HepG2 (cell line): ENCODE measurements at regions not wholly inside any gene's neighbourhood (a gene's known extent, or its start where the extent isn't known, plus 50 kb on each side); places are given as distances from the start of the nearest gene placed in this dataset.

Experiments
- E2F5 ChIP-seq: sonication (generic); formaldehyde crosslinking; conservative IDR thresholded peaks from 2 replicates; pipeline ENCODE4 v1.4.0; 2020; ENCODE audit warnings: missing genetic modification reagents
- FOXP4 ChIP-seq: sonication (generic); formaldehyde crosslinking; IDR thresholded peaks from 2 replicates; pipeline ENCODE4 v1.4.0; 2020; ENCODE audit warnings: missing genetic modification reagents
- NPAS2 ChIP-seq: sonication (generic); formaldehyde crosslinking; IDR thresholded peaks from 2 replicates; pipeline ENCODE4 v1.8.0; 2022; ENCODE audit warnings: mild to moderate bottlenecking, missing genetic modification reagents, borderline replicate concordance

GRCh38 chr7:26046878-26047277 is 105.1 kb upstream of the NFE2L3 start:
- no peak for TF ChIP-seq E2F5 (CRISPR knock-in tag)
- TF ChIP-seq NPAS2 (CRISPR knock-in tag) = no peak
- TF ChIP-seq FOXP4 = no peak
